ENCODE measurements at regions not wholly inside any gene's neighbourhood (a gene's known extent, or its start where the extent isn't known, plus 50 kb on each side); places are given as distances from the start of the nearest gene placed in this dataset.

DNA sequence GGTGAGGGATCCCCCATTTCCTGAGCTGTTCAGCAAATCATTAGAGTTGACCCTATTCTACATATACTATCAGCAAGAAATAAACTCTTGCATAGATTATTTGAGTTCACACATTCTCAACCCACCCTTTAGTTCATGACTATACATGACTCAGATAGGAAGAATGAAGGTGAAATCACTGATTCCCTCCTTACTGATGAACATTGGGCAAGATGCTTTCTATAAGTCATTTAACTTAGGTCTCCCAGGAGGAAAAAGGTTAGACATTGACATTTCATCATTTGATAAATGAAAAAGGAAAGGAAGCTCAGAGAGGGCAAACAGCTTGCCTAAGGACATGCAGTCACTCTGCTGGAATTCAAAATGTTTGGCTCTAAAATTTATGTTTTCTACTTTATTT is 408.0 kb downstream of the TMEM182 start:
- TF ChIP-seq, protein P1, sequence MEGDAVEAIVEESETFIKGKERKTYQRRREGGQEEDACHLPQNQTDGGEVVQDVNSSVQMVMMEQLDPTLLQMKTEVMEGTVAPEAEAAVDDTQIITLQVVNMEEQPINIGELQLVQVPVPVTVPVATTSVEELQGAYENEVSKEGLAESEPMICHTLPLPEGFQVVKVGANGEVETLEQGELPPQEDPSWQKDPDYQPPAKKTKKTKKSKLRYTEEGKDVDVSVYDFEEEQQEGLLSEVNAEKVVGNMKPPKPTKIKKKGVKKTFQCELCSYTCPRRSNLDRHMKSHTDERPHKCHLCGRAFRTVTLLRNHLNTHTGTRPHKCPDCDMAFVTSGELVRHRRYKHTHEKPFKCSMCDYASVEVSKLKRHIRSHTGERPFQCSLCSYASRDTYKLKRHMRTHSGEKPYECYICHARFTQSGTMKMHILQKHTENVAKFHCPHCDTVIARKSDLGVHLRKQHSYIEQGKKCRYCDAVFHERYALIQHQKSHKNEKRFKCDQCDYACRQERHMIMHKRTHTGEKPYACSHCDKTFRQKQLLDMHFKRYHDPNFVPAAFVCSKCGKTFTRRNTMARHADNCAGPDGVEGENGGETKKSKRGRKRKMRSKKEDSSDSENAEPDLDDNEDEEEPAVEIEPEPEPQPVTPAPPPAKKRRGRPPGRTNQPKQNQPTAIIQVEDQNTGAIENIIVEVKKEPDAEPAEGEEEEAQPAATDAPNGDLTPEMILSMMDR (IDR thresholded peaks at IDR 0.05; ENCODE audit: borderline replicate concordance, extremely low read depth, low read length, poor library complexity, severe bottlenecking): no peak
- TF ChIP-seq EZH2 (IDR thresholded peaks at IDR 0.05; ENCODE audit: borderline replicate concordance, low read depth, low read length, severe bottlenecking): no peak

All from DND-41 (cell line).